HG03108 (cell line): ENCODE measurements at regions not wholly inside any gene's neighbourhood (a gene's known extent, or its start where the extent isn't known, plus 50 kb on each side); places are given as distances from the start of the nearest gene placed in this dataset.

ENCODE experiments used
- ATAC-seq: cut with Tn5 transposase; IDR thresholded peaks from one replicate; pipeline ENCODE4 v1.9.1; 2021; ENCODE audit warnings: moderate library complexity; ENCODE audit not compliant: unreplicated experiment

GRCh38 chr4:102439812-102440211, 61.3 kb upstream of the NFKB1 start:
- no peak for ATAC-seq

- no peak for ATAC-seq
Observed at GRCh38 chr4:102440498-102440897, 60.7 kb upstream of the NFKB1 start.

- ATAC-seq: no peak
Observed at GRCh38 chr4:102441978-102442911, 58.9 kb upstream of the NFKB1 start.

GRCh38 chr4:102444752-102445151, 56.4 kb upstream of the NFKB1 start:
- no peak for ATAC-seq

GRCh38 chr4:102445213-102445612, 55.9 kb upstream of the NFKB1 start:
- no peak for ATAC-seq

- ATAC-seq: no peak
Observed at GRCh38 chr4:102447413-102447812, 53.7 kb upstream of the NFKB1 start.

- peak; percentile 59 for ATAC-seq
Observed at GRCh38 chr4:102449751-102450352, 51.3 kb upstream of the NFKB1 start.

- ATAC-seq: no peak
Observed at GRCh38 chr4:102451266-102451665, 49.9 kb upstream of the NFKB1 start.
